ENCODE measurements at regions not wholly inside any gene's neighbourhood (a gene's known extent, or its start where the extent isn't known, plus 50 kb on each side); places are given as distances from the start of the nearest gene placed in this dataset.
A peak's percentile ranks its signal among the peaks of the same experiment; 100 is the strongest.
"Not testable (repeated sequence)": the region's sequence is repeated elsewhere in the genome, so short reads cannot be mapped to it uniquely, and the experiment has no call there.

GRCh38 chr2:88925770-88926462 is 234.4 kb downstream of the RPIA start:
- ATAC-seq, result no peak

- no peak for ATAC-seq
Measured at GRCh38 chr2:88927128-88927527, 235.7 kb downstream of the RPIA start.

GRCh38 chr2:88930659-88931058 is 239.2 kb downstream of the RPIA start:
- no peak for ATAC-seq

- ATAC-seq, result no peak
Measured at GRCh38 chr2:88932686-88933085, 241.2 kb downstream of the RPIA start.

- ATAC-seq, result no peak
Measured at GRCh38 chr2:88933091-88933490, 241.6 kb downstream of the RPIA start.

GRCh38 chr2:88933980-88934379 is 242.5 kb downstream of the RPIA start:
- ATAC-seq, result no peak

- not testable (repeated sequence) for ATAC-seq
Measured at GRCh38 chr2:88941178-88941577, 249.7 kb downstream of the RPIA start.

- ATAC-seq, result no peak
Measured at GRCh38 chr2:88942798-88943197, 251.3 kb downstream of the RPIA start.

- no peak for ATAC-seq
Measured at GRCh38 chr2:88949336-88949735, 257.9 kb downstream of the RPIA start.

GRCh38 chr2:88950010-88950409 is 258.5 kb downstream of the RPIA start:
- ATAC-seq, result no peak

- ATAC-seq, result no peak
Measured at GRCh38 chr2:88955607-88956006, 264.1 kb downstream of the RPIA start.

GRCh38 chr2:88959480-88960204 is 268.2 kb downstream of the RPIA start:
- ATAC-seq, result no peak

- ATAC-seq, result not testable (repeated sequence)
Measured at GRCh38 chr2:88961323-88961722, 269.9 kb downstream of the RPIA start.

GRCh38 chr2:88967844-88968243 is 276.4 kb downstream of the RPIA start:
- peak; percentile 81 for ATAC-seq

GRCh38 chr2:88978011-88978410 is 286.5 kb downstream of the RPIA start:
- ATAC-seq, result not testable (repeated sequence)

- not testable (repeated sequence) for ATAC-seq
Measured at GRCh38 chr2:88978446-88978845, 287.0 kb downstream of the RPIA start.

- not testable (repeated sequence) for ATAC-seq
Measured at GRCh38 chr2:88984079-88984478, 292.6 kb downstream of the RPIA start.

GRCh38 chr2:88986721-88987330 is 295.4 kb downstream of the RPIA start:
- ATAC-seq, result not testable (repeated sequence)

GRCh38 chr2:88988617-88989016 is 297.1 kb downstream of the RPIA start:
- ATAC-seq, result not testable (repeated sequence)

- not testable (repeated sequence) for ATAC-seq
Measured at GRCh38 chr2:88992819-88993218, 301.3 kb downstream of the RPIA start.

GRCh38 chr2:88994856-88995255 is 303.4 kb downstream of the RPIA start:
- not testable (repeated sequence) for ATAC-seq

- ATAC-seq, result not testable (repeated sequence)
Measured at GRCh38 chr2:88996588-88996987, 305.1 kb downstream of the RPIA start.

GRCh38 chr2:88999365-88999764 is 307.9 kb downstream of the RPIA start:
- ATAC-seq, result no peak

GRCh38 chr2:89000235-89000634 is 308.8 kb downstream of the RPIA start:
- no peak for ATAC-seq

All from esophagus mucosa (tissue), 1 donor.